K562 (cell line): ENCODE measurements at regions not wholly inside any gene's neighbourhood (a gene's known extent, or its start where the extent isn't known, plus 50 kb on each side); places are given as distances from the start of the nearest gene placed in this dataset.

ENCODE experiments used
- CHD2 ChIP-seq: IDR thresholded peaks from 2 replicates; pipeline ENCODE4 v1.6.1; 2011; ENCODE audit warnings: low read depth, low read length
- CTCF ChIP-seq, 3 experiments: IDR thresholded peaks in 2 of 3; conservative IDR thresholded peaks in 1 of 3; 2 replicates each; pipeline ENCODE4 v1.5.1; 2011 to 2012; ENCODE audit warnings: low read length in 3 of 3, mild to moderate bottlenecking in 3 of 3, control low read depth in 2 of 3, improper control_type of control experiment in 1 of 3, inconsistent platforms in 1 of 3, low read depth in 1 of 3, mixed read lengths in 1 of 3, moderate library complexity in 1 of 3; ENCODE audit not compliant: insufficient read depth in 2 of 3
- NFE2 ChIP-seq: IDR thresholded peaks from 2 replicates; pipeline ENCODE4 v1.6.1; 2014; ENCODE audit warnings: antibody characterized with exemption, low read depth
- POLR2AphosphoS5 ChIP-seq: IDR thresholded peaks from 2 replicates; pipeline ENCODE4 v1.6.1; 2011; ENCODE audit warnings: mild to moderate bottlenecking, low read depth, low read length, moderate library complexity; ENCODE audit not compliant: control insufficient read depth, insufficient read depth
- RERE ChIP-seq: sonication (generic); formaldehyde crosslinking; IDR thresholded peaks from 2 replicates; pipeline ENCODE4 v1.8.0; 2023; ENCODE audit warnings: missing genetic modification reagents, mild to moderate bottlenecking, borderline replicate concordance
- ZNF3 ChIP-seq: fragments of 250-450 bp; sonication (Bioruptor Pico); IDR thresholded peaks from 2 replicates; pipeline ENCODE4 v1.5.0; 2021; ENCODE audit warnings: mild to moderate bottlenecking, moderate library complexity

- TF ChIP-seq ZNF3 (no peak), CHD2 (no peak), NFE2 (no peak), RERE (no peak), CTCF (IDR thresholded peaks at IDR 0.05 in 2 of 3, conservative IDR thresholded peaks at IDR 0.05 in 1 of 3; ENCODE audit: insufficient read depth in 2 of 3, low read depth in 1 of 3, low read length in 3 of 3) (no peak), POLR2AphosphoS5 (no peak)
These were observed 248.5 kb upstream of the FBXO33 start for GRCh38 chr14:39680777-39681176.
